Left kidney (tissue), 1 donor: ENCODE measurements at regions not wholly inside any gene's neighbourhood (a gene's known extent, or its start where the extent isn't known, plus 50 kb on each side); places are given as distances from the start of the nearest gene placed in this dataset.

Source experiments
- DNase-seq: peaks from one replicate; pipeline ENCODE4 v3.0.0-alpha.2; 2013

- DNase-seq, result no peak
Observed at GRCh38 chr6:105492706-105493673, 90.1 kb upstream of the PREP start.

- no peak for DNase-seq
Observed at GRCh38 chr6:105489216-105489530, 86.3 kb upstream of the PREP start.

GRCh38 chr6:105488516-105489215 lies 85.8 kb upstream of the PREP start:
- DNase-seq, result no peak

- DNase-seq, result no peak
Observed at GRCh38 chr6:105487040-105487790, 84.3 kb upstream of the PREP start.

GRCh38 chr6:105485456-105485855 lies 82.6 kb upstream of the PREP start:
- no peak for DNase-seq

- peak; percentile 65 for DNase-seq
Observed at GRCh38 chr6:105484238-105485161, 81.6 kb upstream of the PREP start.

GRCh38 chr6:105483492-105483891 lies 80.6 kb upstream of the PREP start:
- no peak for DNase-seq

- no peak for DNase-seq
Observed at GRCh38 chr6:105482921-105483320, 80.0 kb upstream of the PREP start.

- DNase-seq, result no peak
Observed at GRCh38 chr6:105482227-105482844, 79.5 kb upstream of the PREP start.

GRCh38 chr6:105476978-105477377 lies 74.1 kb upstream of the PREP start:
- DNase-seq, result no peak

GRCh38 chr6:105474234-105474633 lies 71.4 kb upstream of the PREP start:
- no peak for DNase-seq

GRCh38 chr6:105469946-105470345 lies 67.1 kb upstream of the PREP start:
- DNase-seq, result no peak

GRCh38 chr6:105468850-105469249 lies 66.0 kb upstream of the PREP start:
- DNase-seq, result no peak

GRCh38 chr6:105460860-105461259 lies 58.0 kb upstream of the PREP start:
- no peak for DNase-seq

- no peak for DNase-seq
Observed at GRCh38 chr6:105459864-105460263, 57.0 kb upstream of the PREP start.

- no peak for DNase-seq
Observed at GRCh38 chr6:105459049-105459448, 56.2 kb upstream of the PREP start.

- DNase-seq, result no peak
Observed at GRCh38 chr6:105458551-105458950, 55.7 kb upstream of the PREP start.

- no peak for DNase-seq
Observed at GRCh38 chr6:105458084-105458483, 55.2 kb upstream of the PREP start.

- DNase-seq, result no peak
Observed at GRCh38 chr6:105453968-105454367, 51.1 kb upstream of the PREP start.

- DNase-seq, result no peak
Observed at GRCh38 chr6:105452924-105453756, 50.3 kb upstream of the PREP start.
